Large intestine (tissue), 3 donors: ENCODE measurements at regions not wholly inside any gene's neighbourhood (a gene's known extent, or its start where the extent isn't known, plus 50 kb on each side); places are given as distances from the start of the nearest gene placed in this dataset.

Source experiments
- DNase-seq, 2 donors: peaks; one replicate each; pipeline versions ENCODE4 v3.0.0 to v3.0.0-alpha.2; 2013
- H3K27ac ChIP-seq: one replicate; pipeline ENCODE4 v1.5.1; 2013; ENCODE audit warnings: low read length
- H3K27me3 ChIP-seq: 2 replicates; pipeline ENCODE4 v1.6.1; 2013; ENCODE audit warnings: low read length; ENCODE audit not compliant: control insufficient read depth, insufficient read depth
- H3K36me3 ChIP-seq: 2 replicates; pipeline ENCODE4 v1.6.1; 2013; ENCODE audit warnings: low read length; ENCODE audit not compliant: control insufficient read depth, insufficient read depth
- H3K4me1 ChIP-seq: one replicate; pipeline ENCODE4 v1.6.1; 2013; ENCODE audit warnings: low read length; ENCODE audit not compliant: control insufficient read depth, insufficient read depth
- H3K4me3 ChIP-seq: one replicate; pipeline ENCODE4 v1.5.1; 2013; ENCODE audit warnings: low read length
- H3K9me3 ChIP-seq: one replicate; pipeline ENCODE4 v1.6.1; 2013; ENCODE audit warnings: mild to moderate bottlenecking, low read depth, low read length, moderate library complexity; ENCODE audit not compliant: control insufficient read depth
- WGBS: methylation state at CpG from one replicate; pipeline ENCODE4 v1.1.5; 2013; ENCODE audit warnings: low lambda C conversion rate; ENCODE audit not compliant: insufficient coverage; 5-methylcytosine and 5-hydroxymethylcytosine counted together

GRCh38 chr12:69106482-69107118 lies 132.8 kb upstream of the CPSF6 start:
- peaks cover 4% of the 10 kb centered on the region for H3K4me1 ChIP-seq
- no peak overlapping the region for H3K27ac ChIP-seq
- no peaks in the 10 kb centered on the region for H3K36me3 ChIP-seq
- no peak for DNase-seq
- no peaks in the 10 kb centered on the region for H3K27me3 ChIP-seq
- H3K4me3 ChIP-seq, result no peak overlapping the region
- H3K9me3 ChIP-seq, result no peaks in the 10 kb centered on the region
- 80% methylated on average over 1 of the region's 2 CpGs for WGBS

- no peaks in the 10 kb centered on the region for H3K9me3 ChIP-seq
- no peak overlapping the region for H3K4me3 ChIP-seq
- no peak for DNase-seq
- no peaks in the 10 kb centered on the region for H3K27me3 ChIP-seq
- no CpG with 5 or more reads among the region's 1 CpG for WGBS
- H3K36me3 ChIP-seq, result no peaks in the 10 kb centered on the region
- H3K27ac ChIP-seq, result no peak overlapping the region
- H3K4me1 ChIP-seq, result peaks cover 4% of the 10 kb centered on the region
These were observed 131.8 kb upstream of the CPSF6 start for GRCh38 chr12:69107541-69107940.

GRCh38 chr12:69108037-69108436 lies 131.3 kb upstream of the CPSF6 start:
- H3K4me1 ChIP-seq, result peaks cover 1% of the 10 kb centered on the region
- DNase-seq, result no peak
- no peak overlapping the region for H3K27ac ChIP-seq
- no peaks in the 10 kb centered on the region for H3K36me3 ChIP-seq
- no peaks in the 10 kb centered on the region for H3K9me3 ChIP-seq
- WGBS, result 50% methylated on average over 1 of the region's 2 CpGs
- no peak overlapping the region for H3K4me3 ChIP-seq
- no peaks in the 10 kb centered on the region for H3K27me3 ChIP-seq

GRCh38 chr12:69112616-69113015 lies 126.8 kb upstream of the CPSF6 start:
- Histone ChIP-seq H3K27ac (no peak overlapping the region), H3K4me3 (no peak overlapping the region)
- WGBS, result no CpG with 5 or more reads among the region's 4 CpGs

GRCh38 chr12:69115099-69115498 lies 124.3 kb upstream of the CPSF6 start:
- Histone ChIP-seq H3K36me3 (no peaks in the 10 kb centered on the region), H3K9me3 (no peaks in the 10 kb centered on the region), H3K4me1 (no peaks in the 10 kb centered on the region), H3K27ac (no peak overlapping the region), H3K4me3 (no peak overlapping the region), H3K27me3 (no peaks in the 10 kb centered on the region)
- WGBS, result 100% methylated on average over 2 of the region's 3 CpGs
- no peak for DNase-seq

More at GRCh38 chr12:69112616-69113015, 126.8 kb upstream of the CPSF6 start:
- H3K9me3 ChIP-seq, result no peaks in the 10 kb centered on the region
- no peaks in the 10 kb centered on the region for H3K4me1 ChIP-seq
- H3K36me3 ChIP-seq, result no peaks in the 10 kb centered on the region
- DNase-seq, result no peak
- no peaks in the 10 kb centered on the region for H3K27me3 ChIP-seq

GRCh38 chr12:69115951-69116350 lies 123.4 kb upstream of the CPSF6 start:
- Histone ChIP-seq H3K9me3 (no peaks in the 10 kb centered on the region), H3K4me3 (no peak overlapping the region), H3K27ac (no peak overlapping the region), H3K27me3 (no peaks in the 10 kb centered on the region), H3K4me1 (no peaks in the 10 kb centered on the region), H3K36me3 (no peaks in the 10 kb centered on the region)
- no CpG with 5 or more reads among the region's 9 CpGs for WGBS
- DNase-seq, result no peak

GRCh38 chr12:69117566-69118266 lies 121.7 kb upstream of the CPSF6 start:
- Histone ChIP-seq H3K27me3 (no peaks in the 10 kb centered on the region), H3K36me3 (no peaks in the 10 kb centered on the region), H3K4me1 (no peaks in the 10 kb centered on the region), H3K27ac (no peak overlapping the region), H3K9me3 (no peaks in the 10 kb centered on the region), H3K4me3 (no peak overlapping the region)
- DNase-seq, result no peak
- WGBS, result 58% methylated on average over 2 of the region's 5 CpGs

GRCh38 chr12:69118516-69118915 lies 120.9 kb upstream of the CPSF6 start:
- H3K4me3 ChIP-seq, result no peak overlapping the region
- H3K9me3 ChIP-seq, result no peaks in the 10 kb centered on the region
- H3K4me1 ChIP-seq, result peaks cover 3% of the 10 kb centered on the region
- no CpG with 5 or more reads among the region's 2 CpGs for WGBS
- no peak overlapping the region for H3K27ac ChIP-seq
- DNase-seq, result no peak
- H3K36me3 ChIP-seq, result no peaks in the 10 kb centered on the region
- H3K27me3 ChIP-seq, result no peaks in the 10 kb centered on the region

GRCh38 chr12:69119770-69120169 lies 119.6 kb upstream of the CPSF6 start:
- no peaks in the 10 kb centered on the region for H3K9me3 ChIP-seq
- H3K27me3 ChIP-seq, result no peaks in the 10 kb centered on the region
- DNase-seq, result no peak
- no peaks in the 10 kb centered on the region for H3K36me3 ChIP-seq
- H3K4me1 ChIP-seq, result peaks cover 8% of the 10 kb centered on the region
- no peak overlapping the region for H3K27ac ChIP-seq
- WGBS, result 100% methylated on average over 2 of the region's 6 CpGs
- no peak overlapping the region for H3K4me3 ChIP-seq

GRCh38 chr12:69120354-69120753 lies 119.0 kb upstream of the CPSF6 start:
- Histone ChIP-seq H3K4me1 (peaks cover 9% of the 10 kb centered on the region), H3K9me3 (no peaks in the 10 kb centered on the region), H3K36me3 (no peaks in the 10 kb centered on the region), H3K27ac (no peak overlapping the region), H3K4me3 (no peak overlapping the region), H3K27me3 (no peaks in the 10 kb centered on the region)
- WGBS, result 100% methylated on average over 1 of the region's 5 CpGs
- no peak for DNase-seq

- no peaks in the 10 kb centered on the region for H3K9me3 ChIP-seq
- H3K27ac ChIP-seq, result no peak overlapping the region
- H3K4me3 ChIP-seq, result no peak overlapping the region
- no peaks in the 10 kb centered on the region for H3K36me3 ChIP-seq
- peaks cover 9% of the 10 kb centered on the region for H3K4me1 ChIP-seq
- WGBS, result no CpG with 5 or more reads among the region's 3 CpGs
- no peaks in the 10 kb centered on the region for H3K27me3 ChIP-seq
- DNase-seq, result no peak
These were observed 116.1 kb upstream of the CPSF6 start for GRCh38 chr12:69123311-69123710.
